Right kidney (tissue), 1 donor: ENCODE measurements at regions not wholly inside any gene's neighbourhood (a gene's known extent, or its start where the extent isn't known, plus 50 kb on each side); places are given as distances from the start of the nearest gene placed in this dataset.

Source experiments
- DNase-seq: peaks from one replicate; pipeline ENCODE4 v3.0.0-alpha.2; 2016

DNA sequence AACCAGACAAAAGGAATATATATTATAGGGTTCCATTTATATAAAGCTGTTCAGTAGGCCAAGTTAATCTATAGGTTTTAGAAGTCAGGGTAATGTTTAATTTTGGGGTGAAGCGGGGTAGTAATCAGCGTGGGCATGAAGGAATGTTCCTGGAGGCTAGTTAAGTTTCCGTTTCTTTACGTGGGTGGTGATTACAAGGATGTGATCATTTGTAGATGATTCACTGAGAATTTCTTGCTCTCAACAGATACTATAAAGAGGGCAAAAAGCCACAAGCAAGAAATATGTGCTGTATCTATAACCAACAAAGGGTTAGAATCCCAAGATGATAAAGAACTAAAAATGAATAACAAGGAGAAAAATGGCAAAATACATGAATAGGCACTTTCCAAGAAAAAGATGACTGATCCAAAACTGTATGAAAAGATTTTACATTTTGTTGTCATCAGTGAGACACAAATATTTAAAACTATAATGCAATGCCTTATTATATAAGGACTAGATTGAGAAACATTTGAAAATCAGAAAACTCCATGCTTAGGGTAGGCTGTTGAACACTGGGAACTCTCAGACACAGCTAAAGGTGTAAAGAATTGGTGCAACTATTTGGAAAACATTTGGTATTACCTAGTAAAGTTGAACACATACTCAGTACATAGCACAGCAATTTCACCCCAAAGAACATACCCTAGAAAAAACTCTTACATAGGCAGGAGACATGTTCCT is 224.3 kb upstream of the S1PR3 start:
- DNase-seq: no peak

DNA sequence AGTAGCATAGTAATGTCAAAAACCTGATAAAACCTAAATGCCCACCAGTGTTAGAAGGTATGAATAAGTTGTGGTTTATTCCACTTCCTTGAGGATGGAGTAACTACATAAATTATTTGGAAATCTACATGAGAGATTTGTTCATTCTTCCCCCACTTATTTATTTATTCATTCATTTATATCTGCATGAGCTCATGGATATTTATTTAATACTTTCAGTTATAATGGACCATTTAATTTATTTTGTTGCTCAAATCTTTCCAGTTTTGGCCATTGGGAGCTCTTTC is 223.8 kb upstream of the S1PR3 start:
- DNase-seq: no peak

DNA sequence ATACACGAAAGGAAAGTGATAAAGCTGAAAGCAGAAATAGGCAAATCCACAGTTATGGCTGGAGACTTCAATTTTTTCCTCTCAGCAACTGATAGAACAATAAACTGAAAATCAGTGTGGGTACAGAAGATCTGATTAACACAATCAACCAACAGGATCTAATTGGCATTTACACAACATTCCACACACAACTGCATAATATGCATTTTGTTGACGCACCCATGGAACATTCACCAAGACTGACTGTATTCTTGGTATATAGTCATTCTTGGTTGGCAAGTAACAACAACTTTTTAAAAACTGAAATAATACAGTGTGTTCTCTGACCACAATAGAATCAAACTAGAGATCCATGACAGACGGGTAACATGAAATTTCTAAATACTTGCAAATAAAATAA is 218.7 kb upstream of the S1PR3 start:
- no peak for DNase-seq

DNA sequence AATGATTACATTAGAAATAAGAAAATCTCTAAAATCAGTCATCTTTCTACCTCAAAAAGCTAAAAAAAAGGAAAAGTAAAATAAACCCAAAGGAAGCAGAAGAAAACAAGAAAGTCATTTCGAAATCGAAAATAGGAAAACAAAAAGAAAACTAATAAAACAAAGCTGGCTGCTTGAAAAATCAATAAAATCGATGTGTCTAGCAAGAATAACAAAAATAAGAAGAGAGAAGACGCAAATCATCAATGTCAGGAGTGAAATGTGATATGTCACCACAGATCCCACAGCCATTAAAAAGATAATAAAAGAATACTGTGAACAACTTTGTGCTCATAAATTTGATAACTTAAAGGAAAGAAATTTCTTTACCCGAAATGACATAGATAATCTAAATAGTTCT is 218.1 kb upstream of the S1PR3 start:
- no peak for DNase-seq

DNA sequence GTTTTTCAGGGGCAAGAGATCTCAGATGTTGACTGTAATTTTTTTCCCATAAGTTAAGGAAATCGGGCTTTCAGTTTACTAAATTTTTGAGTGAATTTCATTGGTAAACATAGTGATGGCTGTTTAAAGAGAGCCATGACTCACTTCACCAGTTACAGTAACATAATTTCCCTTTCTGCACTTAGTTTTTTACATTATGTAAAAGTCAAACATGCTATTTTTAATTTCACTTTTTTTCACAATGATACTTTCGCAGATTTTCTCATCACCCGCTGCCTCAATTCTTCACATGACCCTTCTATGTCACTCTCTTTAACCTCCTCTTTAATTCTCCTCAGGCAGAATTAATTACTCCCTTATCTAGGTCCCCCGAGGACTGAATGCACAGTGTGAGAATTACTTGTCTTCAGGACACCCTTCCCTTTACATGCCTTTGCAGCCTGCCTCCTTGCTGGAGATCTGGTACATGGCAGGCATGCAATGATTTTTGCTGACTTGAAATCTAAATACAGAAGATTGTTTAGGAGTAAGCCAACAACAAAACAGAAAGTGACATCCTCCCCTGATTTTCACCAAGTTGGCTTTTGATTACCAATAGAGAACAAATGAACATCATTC is 217.5 kb upstream of the S1PR3 start:
- no peak for DNase-seq

DNA sequence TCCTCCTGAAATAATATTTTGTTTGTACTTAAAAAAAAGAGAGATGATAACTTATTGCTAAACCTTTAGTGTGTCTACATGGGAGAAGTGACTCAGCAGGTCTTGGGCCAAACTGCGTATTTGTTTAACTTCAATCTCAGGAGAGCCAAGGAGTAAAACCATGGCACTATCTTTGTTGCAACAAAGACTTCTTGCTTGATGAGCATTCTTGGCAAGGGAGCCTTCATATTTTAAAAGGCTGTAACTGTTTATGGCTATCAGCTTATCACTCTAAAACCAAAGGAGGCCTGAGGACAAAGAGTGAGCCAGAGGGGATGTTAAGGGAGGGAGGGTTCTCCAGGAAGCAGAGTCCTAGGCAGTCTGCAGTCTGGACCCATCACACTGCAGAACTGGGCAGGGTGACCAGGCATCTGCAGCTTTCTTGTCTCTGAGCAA is 216.2 kb upstream of the S1PR3 start:
- DNase-seq: no peak

DNA sequence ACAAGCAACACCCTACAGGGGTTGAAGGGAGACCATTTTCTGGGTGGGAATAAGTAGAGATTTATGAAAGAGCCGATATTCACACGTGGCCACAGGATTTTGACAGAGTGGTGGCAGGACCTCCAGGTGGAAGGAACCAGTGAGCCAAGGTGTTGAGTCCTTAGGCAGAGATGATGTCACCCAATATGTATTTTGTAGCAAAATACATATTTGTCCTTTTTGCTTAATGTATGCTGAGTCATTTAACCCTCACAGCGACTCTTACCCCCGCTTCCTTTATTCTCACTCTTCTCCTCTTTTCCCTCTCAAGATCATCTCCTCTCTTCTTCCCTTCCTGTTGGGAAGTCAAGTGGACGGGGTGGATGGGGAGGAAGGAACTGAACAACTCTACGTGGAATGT is 215.7 kb upstream of the S1PR3 start:
- DNase-seq: no peak

DNA sequence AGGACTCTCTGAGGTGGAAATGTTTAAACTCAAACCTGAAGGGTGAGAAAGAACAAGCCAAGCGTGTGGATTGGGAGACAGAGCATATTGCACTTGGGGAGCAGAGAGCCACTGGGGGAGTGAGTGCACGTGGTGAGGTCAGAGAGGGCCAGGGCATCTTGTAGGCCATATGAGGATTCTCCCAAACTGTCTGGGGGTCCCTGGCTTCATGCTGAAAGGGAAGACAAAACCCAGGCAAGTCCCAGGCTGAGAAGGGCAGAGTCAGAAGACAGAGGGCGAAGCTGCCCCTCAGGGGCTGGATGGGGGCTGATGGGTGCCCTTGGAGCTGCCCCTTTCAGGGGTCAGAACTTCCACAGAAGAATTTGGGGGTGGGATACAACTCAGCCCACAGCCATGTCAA is 215.3 kb upstream of the S1PR3 start:
- DNase-seq: no peak

DNA sequence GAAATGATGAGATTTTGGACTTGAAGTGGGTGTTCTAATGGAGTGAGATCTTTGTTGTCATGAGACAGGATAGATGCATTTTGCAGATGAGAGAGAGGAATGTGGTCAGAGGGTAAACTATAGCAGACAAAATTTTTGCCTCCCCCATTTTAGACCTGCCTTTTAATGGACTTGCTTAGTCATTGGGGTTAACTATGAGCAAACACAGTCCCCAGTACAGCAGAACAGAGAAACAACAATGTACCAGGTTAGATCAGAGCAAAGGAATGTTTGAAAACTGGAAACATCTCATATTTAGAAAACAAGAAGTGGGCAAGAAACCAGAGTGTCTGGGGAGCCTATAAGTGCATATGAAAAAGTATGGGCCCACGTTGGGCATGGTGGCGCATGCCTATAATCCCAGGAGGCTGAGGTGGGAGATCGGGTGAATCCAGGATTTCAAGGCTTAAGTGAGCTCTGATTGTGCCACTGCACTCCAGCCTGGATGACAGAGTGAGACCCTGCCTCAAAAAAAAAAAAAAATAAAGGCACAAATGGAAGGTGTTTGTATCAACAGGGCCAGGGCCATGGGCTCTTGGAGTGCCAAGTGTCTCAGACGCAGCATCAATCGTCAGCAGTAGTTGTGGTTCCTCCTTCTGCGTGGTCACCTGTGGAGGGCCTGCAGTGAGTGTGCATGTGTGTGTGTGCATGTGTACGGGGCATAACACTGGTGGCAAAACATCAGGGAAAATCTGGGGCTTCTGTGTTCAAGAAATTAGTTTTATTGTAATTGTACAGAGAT is 214.4 kb upstream of the S1PR3 start:
- DNase-seq: no peak

DNA sequence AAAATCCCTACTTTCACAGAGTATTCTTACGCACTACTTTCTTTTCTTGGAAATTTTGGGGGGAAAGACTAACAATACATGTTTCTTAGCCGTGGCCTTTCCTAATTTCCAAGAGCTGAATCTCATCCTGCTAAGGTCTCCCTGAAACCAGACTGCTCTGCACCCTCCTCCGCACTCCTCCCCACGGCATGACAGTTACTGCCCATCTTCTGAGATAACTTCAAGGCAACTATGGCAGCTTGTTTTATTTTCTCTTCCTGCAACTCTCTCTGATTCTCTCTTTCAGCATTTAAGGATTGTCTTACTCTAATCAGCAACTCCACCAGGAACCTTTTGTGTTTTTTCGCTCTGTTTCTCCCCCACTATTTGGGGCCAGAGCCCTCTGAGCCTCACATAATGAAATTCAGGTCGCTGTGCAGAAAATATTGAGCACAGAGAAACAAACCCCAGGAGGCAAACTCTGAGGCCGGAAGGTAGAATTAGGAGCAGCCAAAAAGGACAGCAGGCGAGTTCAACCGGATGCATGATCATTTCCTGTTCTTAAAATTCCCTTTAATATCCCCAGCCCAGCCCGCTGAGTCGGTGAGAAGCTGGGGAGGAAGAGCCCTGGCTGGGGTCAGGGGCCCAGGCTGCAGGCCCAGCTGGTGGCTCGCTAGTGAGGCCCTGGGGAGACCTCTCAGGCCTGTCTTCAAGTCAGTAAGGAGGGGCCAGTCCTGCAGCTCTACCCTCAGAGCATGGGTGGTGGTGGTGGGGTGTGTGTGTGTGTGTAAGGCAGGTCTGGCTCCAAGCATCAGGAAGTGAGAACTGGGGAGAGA is 213.6 kb upstream of the S1PR3 start:
- peak; percentile 52 for DNase-seq

DNA sequence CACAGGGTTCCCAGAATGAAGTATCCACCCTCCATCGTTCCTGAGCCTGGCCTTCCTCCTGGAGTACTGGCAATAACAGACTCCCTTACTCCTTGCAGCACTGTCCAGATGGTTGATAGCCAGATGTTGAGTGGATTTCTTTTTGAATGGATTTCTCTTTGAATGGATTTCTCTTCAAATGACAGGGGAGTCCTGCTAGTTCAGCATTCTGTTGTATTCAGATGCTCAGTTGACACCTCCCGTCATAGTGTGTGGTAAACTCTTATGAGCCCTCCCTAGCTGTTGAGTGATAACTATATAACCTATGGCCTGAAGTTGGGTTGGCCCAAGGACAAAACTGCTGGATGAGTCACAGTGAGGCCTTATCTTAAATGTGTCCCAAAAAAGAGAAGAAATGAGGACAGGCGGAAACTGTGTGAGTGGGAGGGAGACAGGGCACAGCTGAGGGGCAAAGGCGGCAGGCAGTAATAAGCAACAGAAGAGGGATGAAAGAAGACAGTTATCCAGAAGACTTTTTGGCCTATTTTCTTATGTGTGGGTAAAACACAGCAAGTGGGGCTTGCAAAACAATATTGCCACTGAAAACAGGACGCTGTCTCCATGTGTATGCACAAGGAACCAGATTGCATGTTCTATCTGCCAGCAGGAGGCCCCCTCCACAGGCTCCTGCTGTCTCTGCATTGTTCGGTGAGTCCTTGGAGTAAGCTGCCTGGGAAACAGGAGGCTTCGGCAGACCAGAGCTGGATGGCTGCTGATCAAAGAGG is 209.5 kb upstream of the S1PR3 start:
- no peak for DNase-seq

DNA sequence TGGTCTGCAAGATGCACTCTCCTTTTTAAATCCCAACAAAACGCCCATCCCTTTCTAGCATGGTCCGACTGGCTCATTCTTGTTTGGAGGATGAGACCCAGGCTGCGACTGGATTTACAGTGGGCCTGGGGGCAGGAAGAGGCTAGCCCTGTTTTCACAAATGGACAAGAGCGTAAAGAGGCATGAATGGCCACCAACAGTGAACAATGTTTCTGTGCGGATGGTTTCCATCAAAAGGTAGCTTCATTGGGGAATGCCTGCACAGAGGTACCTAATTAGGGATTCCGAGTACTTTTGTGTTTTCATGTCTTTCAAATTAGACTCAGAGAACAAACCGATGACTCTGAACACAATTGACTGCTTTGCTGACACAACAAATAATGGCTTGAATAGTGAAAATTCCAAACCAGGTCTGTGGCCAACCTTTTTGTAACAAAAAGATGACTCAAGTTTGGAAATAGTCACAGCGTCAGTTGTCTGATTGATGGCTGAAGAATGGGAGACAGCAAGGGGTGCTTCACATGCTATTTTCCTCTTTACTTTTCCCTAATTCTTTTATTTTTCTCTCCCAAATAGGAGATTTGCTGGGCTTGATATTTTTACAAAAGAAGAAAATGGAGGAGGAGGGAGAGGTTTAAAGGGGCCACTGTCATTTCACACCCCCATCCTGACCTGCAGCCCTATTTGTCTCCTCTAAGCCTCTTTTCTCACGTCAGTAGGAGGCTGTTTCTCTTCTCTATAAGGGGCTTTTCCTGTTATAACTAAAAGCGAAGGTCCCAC is 208.1 kb upstream of the S1PR3 start:
- no peak for DNase-seq

DNA sequence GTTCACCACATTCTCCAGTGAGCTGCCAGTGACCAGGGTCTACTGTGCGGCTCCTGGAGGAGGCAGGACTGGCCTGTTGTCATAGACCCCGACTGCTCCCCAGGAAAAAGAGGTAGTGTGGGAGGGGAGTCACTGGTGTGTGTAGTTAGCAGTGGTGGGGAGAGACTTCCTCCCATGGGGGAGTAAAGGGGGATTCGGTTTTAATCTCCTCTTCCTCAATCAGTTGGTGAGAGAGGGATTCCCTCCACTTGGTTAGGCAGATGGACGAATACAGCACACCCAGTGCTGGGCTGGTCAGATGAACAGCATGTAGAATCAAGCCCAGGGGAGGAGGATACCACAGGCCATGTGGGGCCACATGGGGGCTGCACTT is 207.6 kb upstream of the S1PR3 start:
- no peak for DNase-seq

DNA sequence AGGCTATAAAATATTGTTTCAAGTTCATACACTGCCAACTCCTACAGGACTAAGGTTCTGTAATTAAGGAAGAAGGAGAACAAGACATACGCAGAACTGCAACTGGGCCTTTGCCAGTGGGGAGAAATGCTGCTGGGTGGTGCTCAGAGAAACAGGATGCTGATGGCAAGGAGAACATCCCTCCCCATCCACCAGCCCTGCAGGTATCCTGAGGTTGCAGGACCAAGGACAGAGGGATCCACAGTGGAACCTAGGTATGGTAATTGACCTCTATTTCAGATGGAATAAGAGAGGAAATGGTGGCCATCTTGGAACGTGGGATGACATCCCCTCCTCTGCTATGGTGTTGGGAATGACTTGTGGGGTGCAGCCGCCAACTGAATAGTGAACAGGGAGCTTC is 206.3 kb upstream of the S1PR3 start:
- DNase-seq: no peak

DNA sequence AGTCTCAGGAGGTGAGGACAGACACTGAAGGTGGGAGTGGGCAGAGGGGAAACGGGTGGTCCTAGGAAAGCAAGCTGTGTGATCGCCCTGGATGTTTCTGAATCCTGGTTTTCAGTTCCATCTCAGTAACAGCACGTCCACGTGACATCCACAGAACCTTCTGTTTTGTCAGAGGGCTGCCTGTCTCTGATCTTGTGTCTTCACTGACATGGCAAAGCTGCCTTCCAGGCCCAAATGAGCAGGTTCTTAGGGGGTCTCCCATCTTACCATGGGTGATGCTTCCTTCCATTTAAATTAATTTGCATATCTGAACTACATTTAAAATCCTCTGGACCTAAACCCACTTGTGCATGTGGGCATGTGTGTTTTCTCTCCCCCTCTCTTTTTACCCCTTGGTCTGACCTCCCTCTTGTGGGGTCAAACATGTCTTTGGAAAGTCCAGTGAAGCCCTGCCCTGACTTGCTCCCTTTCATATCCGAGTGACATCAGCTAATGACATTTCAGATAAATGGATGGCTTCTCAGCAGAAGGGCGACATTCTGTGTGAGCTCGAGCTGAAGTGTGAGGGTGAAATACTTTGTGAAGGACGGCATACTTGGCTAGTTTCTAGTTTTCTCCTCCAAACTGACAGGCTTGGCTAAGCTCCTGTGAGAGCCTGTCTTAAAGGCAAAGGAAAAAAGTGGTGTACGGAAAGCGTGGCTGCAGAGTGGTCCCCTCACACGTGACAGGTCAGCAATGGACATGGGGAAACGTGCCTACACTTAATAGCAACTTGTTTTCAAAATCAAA is 204.8 kb upstream of the S1PR3 start:
- no peak for DNase-seq

DNA sequence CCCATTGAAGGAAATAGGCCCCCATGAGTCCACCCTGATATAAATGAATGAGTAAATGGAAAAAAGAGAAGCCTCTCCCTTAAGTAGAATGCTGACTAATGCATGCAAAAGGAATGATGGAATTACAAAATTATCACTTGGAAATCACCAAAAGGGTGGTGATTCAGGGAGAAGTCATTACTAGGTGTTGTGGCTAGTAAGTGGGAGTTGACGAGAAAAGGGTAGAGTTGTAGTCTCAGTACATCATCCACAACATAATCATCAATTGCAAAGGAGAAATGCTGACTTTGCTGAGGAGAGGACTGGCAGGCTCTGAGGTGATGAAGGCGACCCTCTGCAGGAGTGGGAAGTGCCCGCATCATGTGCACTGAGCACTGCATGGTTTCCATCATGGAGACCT is 201.5 kb upstream of the S1PR3 start:
- DNase-seq: no peak

DNA sequence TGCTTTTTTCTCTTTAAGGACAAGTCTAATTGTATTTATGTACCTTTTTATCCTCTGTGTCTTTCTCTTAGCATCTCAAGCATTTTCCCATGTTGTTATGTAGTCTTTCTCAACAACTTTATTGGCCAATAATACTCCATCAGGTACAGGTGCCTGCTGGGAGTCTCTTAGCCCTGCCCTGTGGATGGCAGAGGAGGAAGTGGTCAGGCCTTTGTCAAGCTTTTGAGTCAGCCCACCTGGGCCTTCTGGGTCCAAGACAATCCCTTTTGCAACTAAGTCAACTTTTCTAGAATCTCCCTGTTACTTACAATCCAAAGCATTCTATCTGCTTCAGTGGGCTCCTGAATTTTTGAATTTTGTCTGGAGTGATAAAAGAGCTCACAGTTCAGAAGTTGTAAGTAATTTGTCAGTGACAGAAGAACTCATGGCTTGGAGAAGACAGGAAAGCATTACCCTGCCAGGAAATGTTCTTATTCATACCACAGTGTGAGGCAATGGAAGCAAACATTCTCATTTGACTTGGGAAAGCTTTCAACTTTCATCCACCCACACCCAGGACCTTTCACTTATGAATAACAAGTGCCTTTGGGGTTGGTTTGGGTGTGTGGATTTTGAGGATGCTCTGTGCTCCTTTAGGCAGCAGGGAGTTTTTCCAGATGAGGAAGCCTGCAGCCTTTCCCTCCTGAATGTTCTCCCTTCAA is 200.0 kb upstream of the S1PR3 start:
- DNase-seq: no peak

DNA sequence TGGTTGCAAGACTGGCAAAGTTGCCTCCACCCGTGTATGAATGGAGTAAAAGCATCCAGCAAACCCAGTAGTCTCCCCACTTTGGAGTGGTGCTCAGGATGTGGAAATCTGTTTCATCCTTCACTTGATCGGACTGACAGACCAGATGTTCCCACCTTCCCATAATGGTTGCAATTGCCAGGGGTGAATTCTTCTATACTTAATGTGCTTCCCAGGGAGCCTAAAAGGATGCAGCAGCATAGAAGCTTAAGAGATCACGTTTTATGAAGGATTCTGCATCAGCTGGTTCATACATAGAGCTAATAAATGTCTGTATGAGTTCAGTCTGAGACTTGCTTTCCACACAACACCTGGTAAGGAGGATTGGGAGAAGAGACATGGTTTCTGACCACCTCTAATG is 198.8 kb upstream of the S1PR3 start:
- no peak for DNase-seq

DNA sequence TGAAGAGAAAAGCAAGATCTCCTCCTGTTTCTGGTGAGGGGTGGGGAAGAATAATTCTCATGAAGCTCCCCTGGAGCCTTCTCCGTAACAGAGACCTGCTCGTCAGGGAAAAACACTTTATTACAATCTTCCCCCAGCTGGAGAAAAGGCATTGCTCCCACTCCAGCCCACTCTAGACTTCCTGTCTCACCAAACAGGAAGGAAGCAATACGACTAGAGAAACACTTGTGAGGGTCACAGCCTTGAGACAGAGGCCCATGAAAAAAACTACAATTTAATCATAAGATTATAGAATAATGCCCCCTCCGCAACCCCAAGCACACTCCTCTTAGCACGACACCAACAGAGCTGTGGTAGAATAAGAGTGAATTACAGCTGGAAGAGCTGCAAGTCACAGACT is 197.2 kb upstream of the S1PR3 start:
- DNase-seq: no peak

DNA sequence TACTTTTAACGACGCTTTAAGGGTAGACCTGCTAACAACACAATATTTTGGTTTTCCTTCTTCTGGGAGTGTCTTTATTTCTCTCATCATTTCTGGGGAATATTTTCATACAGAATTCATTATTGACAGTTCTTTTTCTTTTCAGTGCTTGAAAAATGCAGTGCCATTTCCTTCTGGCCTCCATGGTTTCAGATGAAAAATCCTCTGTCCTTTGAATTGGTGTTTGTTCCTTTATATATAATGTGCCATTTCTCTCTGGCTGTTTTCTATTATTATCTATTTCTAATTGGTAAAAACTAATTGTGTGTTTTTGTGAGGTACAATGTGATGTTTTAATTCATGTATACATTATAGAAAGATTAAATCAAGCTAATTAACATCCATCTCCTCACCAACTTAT is 194.3 kb upstream of the S1PR3 start:
- DNase-seq: no peak
